ENCODE measurements at regions not wholly inside any gene's neighbourhood (a gene's known extent, or its start where the extent isn't known, plus 50 kb on each side); places are given as distances from the start of the nearest gene placed in this dataset.
"Not testable (repeated sequence)": the region's sequence is repeated elsewhere in the genome, so short reads cannot be mapped to it uniquely, and the experiment has no call there.

DNA sequence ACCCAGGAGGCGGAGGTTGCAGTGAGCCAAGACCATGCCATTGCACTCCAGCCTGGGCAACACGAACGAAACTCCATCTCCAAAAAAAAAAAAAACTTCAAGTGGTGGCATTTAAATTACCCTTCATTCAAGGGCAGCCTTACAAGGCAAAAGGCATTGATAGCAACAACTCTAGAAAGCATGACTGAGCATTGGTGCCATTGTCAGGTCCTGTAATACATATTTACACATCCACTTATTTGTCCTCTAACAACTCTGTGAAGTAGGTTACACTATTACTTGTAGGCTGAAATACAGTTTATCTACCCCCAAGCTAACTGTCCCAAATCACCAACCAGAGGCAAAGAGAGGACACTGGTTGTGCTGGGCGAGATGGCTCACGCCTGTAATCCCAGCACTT lies 52.7 kb upstream of the LARP1 start:
- no peak for DNase-seq

- DNase-seq, result not testable (repeated sequence)
These were observed 53.5 kb upstream of the LARP1 start for GRCh38 chr5:154701725-154702124.

GRCh38 chr5:154701181-154701580 lies 54.0 kb upstream of the LARP1 start:
- no peak for DNase-seq

DNA sequence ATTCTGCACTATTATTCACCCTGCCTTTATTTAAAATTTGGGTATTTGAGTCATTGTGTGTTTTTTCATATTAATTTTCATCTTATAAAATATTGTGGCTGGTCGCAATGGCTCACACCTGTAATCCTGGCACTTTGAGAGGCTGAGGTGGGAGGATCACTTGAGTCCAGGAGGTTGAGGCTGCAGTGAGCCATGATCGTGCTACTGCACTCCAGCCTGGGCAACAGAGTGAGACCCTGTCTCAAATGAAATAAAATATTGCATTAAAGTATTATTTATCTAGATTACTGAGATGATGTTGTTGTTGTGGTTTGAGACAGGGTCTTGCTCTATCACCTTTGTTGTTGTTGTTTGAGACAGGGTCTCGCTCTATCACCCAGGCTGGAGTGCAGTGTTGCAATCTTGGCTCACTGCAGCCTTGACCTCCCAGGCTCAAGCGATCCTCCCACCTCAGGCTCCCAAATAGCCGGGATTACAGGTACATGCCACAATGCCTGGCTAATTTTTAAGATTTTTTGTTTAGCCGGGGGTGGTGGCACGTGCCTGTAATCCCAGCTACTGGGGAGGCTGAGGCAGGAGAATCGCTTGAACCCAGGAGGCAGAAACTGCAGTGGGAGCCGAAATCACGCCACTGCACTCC lies 54.8 kb upstream of the LARP1 start:
- DNase-seq, result not testable (repeated sequence)

- no peak for DNase-seq
These were observed 56.4 kb upstream of the LARP1 start for GRCh38 chr5:154698763-154699162.

DNA sequence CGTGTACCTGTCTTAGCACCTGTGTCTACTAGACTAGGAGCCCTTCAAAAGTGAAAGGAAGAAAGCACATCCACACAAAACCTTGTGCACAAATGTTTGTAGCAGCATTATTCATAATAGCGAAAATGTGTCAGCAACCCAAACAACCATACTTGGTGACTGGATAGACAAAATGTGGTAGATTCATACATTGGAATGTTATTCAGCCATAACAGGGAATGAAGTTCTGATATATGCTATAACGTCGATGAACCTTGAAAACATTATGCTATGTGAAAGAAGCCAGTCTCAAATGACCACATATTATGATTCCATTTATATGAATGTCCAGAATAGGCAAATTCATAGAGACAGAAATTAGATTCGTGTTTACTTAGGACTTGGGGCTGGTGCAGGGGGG lies 57.8 kb upstream of the LARP1 start:
- DNase-seq, result no peak

GRCh38 chr5:154696891-154697290 lies 58.3 kb upstream of the LARP1 start:
- no peak for DNase-seq

DNA sequence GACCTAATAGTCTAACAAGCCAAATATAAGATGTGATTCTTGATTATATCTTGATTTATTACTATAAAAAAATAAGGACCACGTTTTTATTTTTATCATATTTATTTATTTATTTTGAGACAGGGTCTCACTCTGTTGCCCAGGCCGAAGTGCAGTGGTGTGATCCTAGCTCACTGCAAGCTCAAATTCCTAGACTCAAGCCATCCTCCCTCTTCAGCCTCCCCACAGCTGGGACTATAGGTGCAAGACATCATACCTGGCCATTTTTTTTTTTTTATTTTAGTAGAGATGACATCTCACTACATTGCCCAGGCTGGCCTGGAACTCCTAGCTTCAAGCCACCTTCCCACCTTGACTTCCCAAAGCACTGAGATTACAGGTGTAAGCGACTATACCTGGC lies 61.0 kb upstream of the LARP1 start:
- DNase-seq, result no peak

DNA sequence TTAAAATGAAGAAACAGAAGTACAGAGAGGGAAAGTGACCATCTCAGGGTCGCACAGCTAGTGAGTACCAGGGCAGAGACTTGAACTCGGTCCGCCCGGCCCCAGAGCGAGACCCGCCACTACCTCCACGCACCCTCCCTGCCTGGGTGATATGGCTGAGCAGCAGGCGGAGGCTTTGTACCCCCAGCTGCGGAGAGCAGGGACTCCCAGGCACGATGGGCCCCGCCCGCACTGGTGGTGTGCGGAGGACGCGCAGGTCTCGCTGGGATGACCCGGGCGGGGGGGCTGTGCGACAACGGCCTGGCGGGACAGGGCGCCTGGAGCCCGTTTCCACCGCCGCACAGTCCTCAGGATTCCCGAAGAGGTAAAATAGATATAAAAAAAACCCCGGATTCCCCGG lies 64.7 kb upstream of the LARP1 start:
- DNase-seq, result no peak

- no peak for DNase-seq
These were observed 68.7 kb upstream of the LARP1 start for GRCh38 chr5:154686490-154686889.

GRCh38 chr5:154683101-154683880 lies 71.9 kb upstream of the LARP1 start:
- no peak for DNase-seq

GRCh38 chr5:154679501-154679900 lies 75.7 kb upstream of the LARP1 start:
- DNase-seq, result no peak

GRCh38 chr5:154677921-154678320 lies 77.3 kb upstream of the LARP1 start:
- no peak for DNase-seq

DNA sequence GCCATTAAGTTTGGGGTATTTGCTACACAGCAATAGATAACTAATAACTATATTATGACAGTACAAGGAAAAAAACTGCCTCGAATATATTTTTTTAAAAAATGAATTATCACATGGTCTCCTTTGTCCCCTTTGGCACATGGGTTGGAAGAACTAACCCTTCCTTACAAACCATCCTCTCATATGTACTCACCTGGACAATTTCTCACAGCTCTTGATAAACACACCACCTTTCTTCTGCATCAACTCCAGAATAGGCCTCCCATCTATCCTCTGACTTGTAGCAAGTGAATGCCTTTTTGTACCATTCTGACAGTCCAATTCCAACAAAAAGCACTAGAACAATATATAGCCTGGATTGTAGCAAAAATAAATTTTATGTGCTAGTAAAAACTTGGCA lies 78.7 kb upstream of the LARP1 start:
- DNase-seq, result no peak

DNA sequence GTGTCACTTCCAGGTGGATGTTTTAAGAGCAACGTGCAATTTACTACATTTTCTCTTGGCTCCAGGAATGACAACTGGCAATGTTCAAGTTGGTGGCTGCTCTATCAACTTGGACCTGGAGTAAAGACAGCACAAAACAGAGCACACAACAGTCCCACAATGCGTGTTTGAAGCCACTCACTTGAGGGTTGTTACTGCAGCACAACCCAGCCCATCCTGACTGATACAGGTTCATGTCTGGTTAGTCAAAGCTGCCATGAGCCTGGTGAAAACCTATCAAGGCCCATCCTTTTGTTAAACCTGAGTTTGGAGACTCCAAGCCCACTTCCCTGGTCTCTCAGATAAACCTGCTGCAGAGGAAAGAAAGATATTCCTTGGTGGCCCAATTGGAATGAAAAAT lies 81.1 kb upstream of the LARP1 start:
- DNase-seq, result no peak

DNA sequence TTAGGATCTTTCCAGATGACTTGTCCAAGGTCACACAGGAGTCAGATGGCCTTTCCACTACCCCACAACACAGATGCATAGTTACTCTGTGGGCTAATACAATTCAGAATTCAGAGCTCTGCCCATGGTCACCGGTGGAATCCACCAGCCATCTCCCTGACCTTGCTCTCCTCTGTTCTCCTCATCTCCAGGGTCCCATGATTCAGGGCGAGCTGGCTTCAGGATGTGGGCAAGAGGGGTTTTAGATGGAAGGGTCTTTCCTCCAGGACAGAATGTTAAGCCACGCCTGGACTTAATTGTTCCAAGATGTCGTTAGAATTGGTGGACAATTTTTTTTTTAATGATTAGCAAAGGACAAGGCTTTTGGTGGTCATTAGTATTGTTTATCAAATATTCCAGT lies 81.7 kb upstream of the LARP1 start:
- DNase-seq, result no peak

DNA sequence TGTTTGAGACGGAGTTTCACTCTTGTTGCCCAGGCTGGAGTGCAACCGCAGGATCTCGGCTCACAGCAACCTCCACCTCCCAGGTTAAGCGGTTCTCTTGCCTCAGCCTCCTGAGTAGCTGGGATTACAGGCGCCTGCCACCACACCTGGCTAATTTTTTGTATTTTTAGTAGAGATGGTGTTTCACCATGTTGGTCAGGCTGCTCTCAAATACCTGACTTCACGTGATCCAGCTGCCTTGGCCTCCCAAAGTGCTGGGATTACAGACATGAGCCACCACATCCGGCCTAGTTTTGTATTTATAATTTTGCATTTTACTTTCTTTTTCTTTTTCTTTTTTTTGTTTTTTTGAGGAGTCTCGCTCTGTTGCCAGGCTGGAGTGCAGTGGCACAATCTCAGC lies 85.3 kb upstream of the LARP1 start:
- not testable (repeated sequence) for DNase-seq

- no peak for DNase-seq
These were observed 85.8 kb upstream of the LARP1 start for GRCh38 chr5:154669402-154669801.

GRCh38 chr5:154664869-154665268 lies 90.3 kb upstream of the LARP1 start:
- DNase-seq, result no peak

GRCh38 chr5:154663424-154663823 lies 91.8 kb upstream of the LARP1 start:
- no peak for DNase-seq

DNA sequence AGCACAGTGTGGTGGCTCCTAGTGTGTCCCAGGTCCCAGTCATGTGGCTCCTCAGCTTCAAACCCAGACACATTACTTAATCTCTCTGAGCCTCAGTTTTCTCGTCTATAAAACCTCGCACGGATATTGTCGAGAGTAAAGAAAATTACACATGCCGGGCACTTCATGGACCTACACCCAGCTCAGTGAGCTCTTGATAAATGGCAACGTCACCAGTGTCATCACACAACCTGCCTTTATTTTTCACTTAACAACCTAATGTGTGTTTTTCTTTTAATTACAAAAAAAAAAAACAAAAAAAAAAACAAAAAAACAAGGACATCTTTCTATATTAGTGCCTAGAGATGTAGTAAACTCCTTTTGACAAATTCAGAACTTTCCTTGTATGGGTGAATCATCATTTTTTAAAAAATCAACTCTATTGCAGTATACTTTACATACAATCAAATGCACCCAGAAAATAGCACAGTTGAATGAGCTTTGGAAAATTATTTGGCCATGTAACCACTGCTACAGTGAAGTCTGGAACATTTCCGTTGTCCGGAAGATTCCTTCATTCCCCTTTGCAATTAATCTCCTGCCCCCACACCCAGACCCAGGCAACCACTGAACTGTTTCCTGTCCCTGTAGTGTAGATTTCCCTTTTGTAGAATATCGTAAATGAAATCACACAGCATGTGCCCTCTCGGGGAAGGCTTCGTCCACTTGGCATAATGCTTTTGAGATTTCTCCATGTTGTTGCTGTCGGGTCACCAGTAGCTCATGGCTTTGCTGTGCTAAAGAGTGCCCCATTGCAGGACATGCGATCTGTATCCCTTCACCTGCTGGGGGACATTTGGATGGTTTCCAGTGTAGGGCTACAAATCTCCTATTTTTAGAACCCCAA lies 100.4 kb upstream of the LARP1 start:
- DNase-seq, result no peak

DNA sequence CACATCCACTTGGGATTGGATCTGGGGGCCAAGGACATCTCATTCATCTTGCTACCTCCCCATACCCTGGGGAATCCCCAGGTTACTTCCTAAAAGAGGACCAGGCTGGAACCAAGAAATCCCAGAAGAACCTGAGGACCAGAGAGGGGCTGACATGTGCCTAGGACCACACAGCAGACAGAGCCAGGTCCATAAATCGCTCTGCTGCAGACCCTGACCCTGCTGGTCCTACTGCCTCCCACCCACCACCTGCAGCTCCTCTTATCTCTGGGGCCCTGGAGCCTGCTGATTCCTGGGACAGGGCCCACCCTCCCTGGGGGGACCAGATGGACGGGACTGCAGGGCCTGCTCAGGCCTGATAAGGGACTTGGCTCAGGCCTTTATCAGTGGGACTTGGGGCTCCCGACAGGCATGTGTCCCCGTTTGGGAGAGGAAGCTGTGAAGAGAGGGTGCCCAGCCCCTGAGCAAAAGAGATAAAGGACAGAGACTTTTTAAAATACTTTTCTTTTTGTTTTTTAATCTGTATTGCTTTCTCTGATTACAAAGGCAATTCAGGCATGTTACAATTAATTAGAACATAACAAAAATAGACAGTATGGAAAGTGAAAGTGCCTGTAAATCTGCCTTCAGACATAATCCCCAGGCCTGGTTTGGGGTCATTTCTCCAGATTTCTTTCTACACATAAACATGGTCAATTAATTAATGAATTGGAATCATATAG lies 101.3 kb upstream of the LARP1 start:
- no peak for DNase-seq

DNA sequence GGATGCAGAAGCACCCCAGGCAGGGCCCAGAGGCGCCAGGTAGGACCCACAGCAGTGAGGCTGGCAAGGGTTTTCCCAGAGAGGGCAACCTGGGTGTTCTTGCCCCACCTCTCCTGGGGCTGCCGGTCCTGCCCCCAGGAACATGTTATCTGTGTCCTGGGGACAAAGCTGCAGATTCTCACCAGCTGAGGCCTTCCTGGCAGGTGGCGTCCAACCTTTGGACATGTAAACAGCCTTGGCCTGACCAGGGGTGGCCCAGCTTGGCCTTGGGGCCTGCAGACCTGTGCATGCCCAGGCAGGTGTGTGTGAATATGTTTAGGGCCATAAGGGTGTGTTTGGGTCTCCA lies 101.8 kb upstream of the LARP1 start:
- DNase-seq, result no peak
